Panc1 (cell line): ENCODE measurements at regions not wholly inside any gene's neighbourhood (a gene's known extent, or its start where the extent isn't known, plus 50 kb on each side); places are given as distances from the start of the nearest gene placed in this dataset.

Source experiments
- POLR2AphosphoS5 ChIP-seq: IDR thresholded peaks from 2 replicates; pipeline ENCODE4 v1.6.1; 2012; ENCODE audit warnings: mild to moderate bottlenecking, low read depth, low read length, moderate library complexity
- TF ChIP-seq, protein P1 (sequence below): fragments of 450-650 bp; IDR thresholded peaks from 2 replicates; pipeline ENCODE4 v1.5.1; 2017; ENCODE audit warnings: mild to moderate bottlenecking

DNA sequence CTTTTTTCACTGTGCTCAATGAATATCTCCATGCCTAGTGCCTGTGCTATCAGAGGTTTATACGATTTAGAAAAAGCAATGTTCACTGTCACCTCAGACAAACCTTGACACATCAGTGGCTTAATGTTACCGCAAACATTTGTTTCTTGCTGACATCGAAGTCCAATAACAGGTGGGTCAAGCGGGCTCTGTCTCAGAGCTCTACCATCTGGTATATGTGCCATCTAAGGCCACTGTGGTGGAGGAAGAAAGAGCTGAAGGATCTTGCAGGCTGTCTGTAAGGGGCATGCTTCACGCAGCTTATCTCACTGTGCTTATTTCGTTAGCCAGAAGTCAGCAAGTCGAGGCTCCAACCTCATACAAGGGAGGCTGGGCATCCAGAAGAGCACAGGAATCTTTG lies 189.5 kb upstream of the NTF3 start:
- TF ChIP-seq, protein P1, sequence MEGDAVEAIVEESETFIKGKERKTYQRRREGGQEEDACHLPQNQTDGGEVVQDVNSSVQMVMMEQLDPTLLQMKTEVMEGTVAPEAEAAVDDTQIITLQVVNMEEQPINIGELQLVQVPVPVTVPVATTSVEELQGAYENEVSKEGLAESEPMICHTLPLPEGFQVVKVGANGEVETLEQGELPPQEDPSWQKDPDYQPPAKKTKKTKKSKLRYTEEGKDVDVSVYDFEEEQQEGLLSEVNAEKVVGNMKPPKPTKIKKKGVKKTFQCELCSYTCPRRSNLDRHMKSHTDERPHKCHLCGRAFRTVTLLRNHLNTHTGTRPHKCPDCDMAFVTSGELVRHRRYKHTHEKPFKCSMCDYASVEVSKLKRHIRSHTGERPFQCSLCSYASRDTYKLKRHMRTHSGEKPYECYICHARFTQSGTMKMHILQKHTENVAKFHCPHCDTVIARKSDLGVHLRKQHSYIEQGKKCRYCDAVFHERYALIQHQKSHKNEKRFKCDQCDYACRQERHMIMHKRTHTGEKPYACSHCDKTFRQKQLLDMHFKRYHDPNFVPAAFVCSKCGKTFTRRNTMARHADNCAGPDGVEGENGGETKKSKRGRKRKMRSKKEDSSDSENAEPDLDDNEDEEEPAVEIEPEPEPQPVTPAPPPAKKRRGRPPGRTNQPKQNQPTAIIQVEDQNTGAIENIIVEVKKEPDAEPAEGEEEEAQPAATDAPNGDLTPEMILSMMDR, result no peak
- no peak for TF ChIP-seq POLR2AphosphoS5
